SK-N-SH (cell line): ENCODE measurements at regions not wholly inside any gene's neighbourhood (a gene's known extent, or its start where the extent isn't known, plus 50 kb on each side); places are given as distances from the start of the nearest gene placed in this dataset.

Source experiments
- CTCF ChIA-PET: fragments of 300-600, 350-600 bp; formaldehyde crosslinking; extraction: SDS; loops from one replicate; lab custom pipeline; 2021; lab: Yijun Ruan, JAX
- POLR2A ChIA-PET: fragments of 350-600 bp; sonication (Branson Sonifier 250); formaldehyde crosslinking; extraction: SDS; loops from one replicate; lab custom pipeline; 2020; ENCODE audit warnings: antibody characterized with exemption, inconsistent platforms; lab: Yijun Ruan, JAX
- DNase-seq: peaks from one replicate; pipeline ENCODE4 v3.0.0; 2012
- H2AFZ ChIP-seq: fragments of 200-600 bp; sonication (generic); 2 replicates; pipeline ENCODE4 v1.8.1; 2016; ENCODE audit warnings: antibody characterized with exemption, mild to moderate bottlenecking, low read depth
- H3F3A ChIP-seq: fragments of 200-600 bp; sonication (generic); replicated peaks from 2 replicates; pipeline ENCODE3; 2016; ENCODE audit warnings: antibody characterized with exemption, mild to moderate bottlenecking; ENCODE audit not compliant: insufficient read depth
- H3K27ac ChIP-seq, 2 experiments: fragments of 200-500 bp in 1 of 2; fragments of 200-600 bp in 1 of 2; sonication (Bioruptor generic) in 1 of 2; sonication (generic), shearing (Covaris generic) in 1 of 2; 2 replicates each; pipeline versions ENCODE4 v1.5.1 to v1.6.1; 2014 to 2016; ENCODE audit warnings: low read depth in 2 of 2, inconsistent platforms in 1 of 2, low read length in 1 of 2, mild to moderate bottlenecking in 1 of 2, mixed read lengths in 1 of 2
- H3K27me3 ChIP-seq: fragments of 200-600 bp; sonication (generic), shearing (Covaris generic); 2 replicates; pipeline ENCODE4 v1.6.1; 2016; ENCODE audit warnings: mixed run types; ENCODE audit not compliant: insufficient read depth
- H3K36me3 ChIP-seq, 2 experiments: fragments of 200-500 bp in 1 of 2; fragments of 200-600 bp in 1 of 2; sonication (Bioruptor generic) in 1 of 2; sonication (generic) in 1 of 2; replicated peaks in 1 of 2; 2 replicates each; pipeline versions ENCODE3 to v1.5.1; 2014 to 2016; ENCODE audit warnings: low read length in 1 of 2, mild to moderate bottlenecking in 1 of 2; ENCODE audit not compliant: insufficient read depth in 2 of 2, control insufficient read depth in 1 of 2
- H3K4me1 ChIP-seq, 2 experiments: fragments of 200-500 bp in 1 of 2; fragments of 200-600 bp in 1 of 2; sonication (Bioruptor generic) in 1 of 2; sonication (generic), shearing (Covaris generic) in 1 of 2; 2 replicates each; pipeline versions ENCODE4 v1.5.1 to v1.6.1; 2014 to 2016; ENCODE audit warnings: low read depth in 1 of 2, low read length in 1 of 2, mixed run types in 1 of 2; ENCODE audit not compliant: insufficient read depth in 2 of 2, control insufficient read depth in 1 of 2
- H3K4me2 ChIP-seq: fragments of 200-600 bp; sonication (generic), shearing (Covaris generic); 2 replicates; pipeline ENCODE4 v1.6.1; 2017; ENCODE audit warnings: mixed run types
- H3K4me3 ChIP-seq, 2 experiments: fragments of 200-500 bp in 1 of 2; fragments of 200-600 bp in 1 of 2; sonication (Bioruptor generic) in 1 of 2; sonication (generic), shearing (Covaris generic) in 1 of 2; 2 replicates each; pipeline versions ENCODE4 v1.5.1 to v1.8.1; 2014 to 2016; ENCODE audit warnings: low read depth in 2 of 2, inconsistent platforms in 1 of 2, low read length in 1 of 2, mild to moderate bottlenecking in 1 of 2, mixed read lengths in 1 of 2, moderate library complexity in 1 of 2
- H3K79me2 ChIP-seq: fragments of 200-600 bp; sonication (generic); 2 replicates; pipeline ENCODE4 v1.8.1; 2017; ENCODE audit warnings: mild to moderate bottlenecking; ENCODE audit not compliant: insufficient read depth
- H3K9ac ChIP-seq: fragments of 200-600 bp; sonication (generic); 2 replicates; pipeline ENCODE4 v1.6.1; 2017; ENCODE audit warnings: mixed run types
- H3K9me2 ChIP-seq: fragments of 200-600 bp; sonication (generic); 2 replicates; pipeline ENCODE4 v1.6.1; 2017; ENCODE audit warnings: mixed run types
- H3K9me3 ChIP-seq: fragments of 200-600 bp; sonication (generic); 2 replicates; pipeline ENCODE4 v1.6.1; 2017; ENCODE audit warnings: mixed run types, mild to moderate bottlenecking, moderate library complexity
- H4K20me1 ChIP-seq: fragments of 200-600 bp; sonication (generic); 2 replicates; pipeline ENCODE4 v1.6.1; 2017; ENCODE audit warnings: mild to moderate bottlenecking, mixed run types; ENCODE audit not compliant: insufficient read depth
- CTCF ChIP-seq: fragments of 200-600 bp; sonication (generic); IDR thresholded peaks from 2 replicates; pipeline ENCODE4 v1.6.1; 2017; ENCODE audit warnings: antibody characterized with exemption, mild to moderate bottlenecking, moderate library complexity
- ELF1 ChIP-seq: IDR thresholded peaks from 2 replicates; pipeline ENCODE4 v1.4.0; 2012
- EP300 ChIP-seq, 2 experiments: IDR thresholded peaks; 2 replicates each; pipeline versions ENCODE4 v1.4.0 to v1.6.1; 2012; ENCODE audit warnings: borderline replicate concordance in 1 of 2, low read depth in 1 of 2, low read length in 1 of 2
- FOXM1 ChIP-seq: IDR thresholded peaks from 2 replicates; pipeline ENCODE4 v1.4.0; 2012; ENCODE audit warnings: low read depth, mild to moderate bottlenecking
- GABPA ChIP-seq: IDR thresholded peaks from 2 replicates; pipeline ENCODE4 v1.4.0; 2012; ENCODE audit warnings: low read depth, mild to moderate bottlenecking
- MXI1 ChIP-seq: IDR thresholded peaks from 2 replicates; pipeline ENCODE4 v1.6.1; 2012; ENCODE audit warnings: mild to moderate bottlenecking, low read depth, low read length, improper control_type of control experiment
- NFIC ChIP-seq: IDR thresholded peaks from 2 replicates; pipeline ENCODE4 v1.4.0; 2012; ENCODE audit warnings: borderline replicate concordance
- POLR2AphosphoS5 ChIP-seq: IDR thresholded peaks from 2 replicates; pipeline ENCODE4 v1.6.1; 2012; ENCODE audit warnings: low read depth, low read length
- RAD21 ChIP-seq: IDR thresholded peaks from 2 replicates; pipeline ENCODE4 v1.6.1; 2012; ENCODE audit warnings: mild to moderate bottlenecking, low read length
- RXRA ChIP-seq: IDR thresholded peaks from 2 replicates; pipeline ENCODE4 v1.4.0; 2012; ENCODE audit warnings: low read depth, mild to moderate bottlenecking, borderline replicate concordance
- SIN3A ChIP-seq: IDR thresholded peaks from 2 replicates; pipeline ENCODE4 v1.6.1; 2012; ENCODE audit warnings: low read depth, mild to moderate bottlenecking, low read length, moderate library complexity, borderline replicate concordance
- TCF12 ChIP-seq: IDR thresholded peaks from 2 replicates; pipeline ENCODE4 v1.4.0; 2012
- TEAD4 ChIP-seq: IDR thresholded peaks from 2 replicates; pipeline ENCODE4 v1.4.0; 2012; ENCODE audit warnings: mild to moderate bottlenecking, borderline replicate concordance; ENCODE audit not compliant: insufficient read depth
- ZBTB33 ChIP-seq: IDR thresholded peaks from 2 replicates; pipeline ENCODE4 v1.4.0; 2012; ENCODE audit warnings: low read depth, borderline replicate concordance
- WGBS: methylation state at CpG from one replicate; pipeline ENCODE4 v1.1.6; 2017; ENCODE audit warnings: low lambda C conversion rate; 5-methylcytosine and 5-hydroxymethylcytosine counted together
- TF ChIP-seq, protein P1 (sequence below): IDR thresholded peaks from 2 replicates; pipeline ENCODE4 v1.6.1; 2012; ENCODE audit warnings: mild to moderate bottlenecking, low read depth, low read length, moderate library complexity
- TF ChIP-seq, protein P2 (sequence below): IDR thresholded peaks from 2 replicates; pipeline ENCODE4 v1.4.0; 2012; ENCODE audit warnings: low read depth, borderline replicate concordance

DNA sequence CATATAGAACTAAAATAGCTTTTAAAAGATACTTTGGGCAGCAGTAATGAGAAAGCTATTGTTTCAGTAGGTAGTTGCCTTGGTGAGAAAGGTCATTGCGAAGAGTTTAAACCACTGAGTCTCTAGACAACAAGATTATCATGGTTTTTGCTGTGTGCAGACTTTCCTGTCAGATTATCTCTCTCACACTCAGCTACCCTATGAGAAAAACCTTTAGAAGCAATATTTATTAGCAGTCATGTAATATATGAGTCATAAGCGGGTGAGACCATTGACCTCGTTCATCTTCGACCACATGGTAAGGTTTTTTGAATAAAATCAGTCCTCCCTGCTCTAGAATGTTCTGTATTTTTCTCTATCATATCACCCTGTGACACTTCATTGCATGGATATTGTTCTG lies 59.9 kb downstream of the GPR65 start:
- CTCF ChIA-PET: interaction anchor here (0.9 kb wide), 1 partner anchor 16 kb away, joined by 3 read pairs; no protein-coding TSS in a partner anchor
- H3K9me3 ChIP-seq: no peaks in the 10 kb centered on the region
- no peaks in the 10 kb centered on the region for H3K27me3 ChIP-seq
- no peaks in the 10 kb centered on the region for H3K36me3 ChIP-seq
- no peak for DNase-seq
- TF ChIP-seq ZBTB33 (no peak), TEAD4 (no peak), CTCF (no peak), RAD21 (no peak), NFIC (no peak), EP300 (IDR thresholded peaks at IDR 0.05; ENCODE audit: borderline replicate concordance in 1 of 2, low read depth in 1 of 2, low read length in 1 of 2) (no peak), RXRA (no peak)
- TF ChIP-seq, all 33 proteins: peak for 0
- Histone ChIP-seq H3F3A (no peaks in the 10 kb centered on the region), H3K27ac (no peak overlapping the region), H3K4me3 (no peak overlapping the region), H3K4me2 (no peak overlapping the region), H3K79me2 (no peaks in the 10 kb centered on the region), H4K20me1 (no peaks in the 10 kb centered on the region), H3K9me2 (no peaks in the 10 kb centered on the region), H3K4me1 (no peaks in the 10 kb centered on the region), H3K9ac (no peak overlapping the region), H2AFZ (no peak overlapping the region)
- POLR2A ChIA-PET: no interaction called here
- WGBS: 11% methylated on average over 4 of the region's 4 CpGs

GRCh38 chr14:88069677-88070076 lies 64.7 kb downstream of the GPR65 start:
- H3K79me2 ChIP-seq: no peaks in the 10 kb centered on the region
- H3K9ac ChIP-seq: no peak overlapping the region
- H2AFZ ChIP-seq: no peak overlapping the region
- H3K4me2 ChIP-seq: no peak overlapping the region
- H4K20me1 ChIP-seq: no peaks in the 10 kb centered on the region
- no peaks in the 10 kb centered on the region for H3K9me3 ChIP-seq
- no peaks in the 10 kb centered on the region for H3F3A ChIP-seq
- H3K4me1 ChIP-seq: no peaks in the 10 kb centered on the region
- WGBS: 0% methylated on average over 1 of the region's 1 CpG
- no peak for DNase-seq
- H3K27me3 ChIP-seq: no peaks in the 10 kb centered on the region
- no peaks in the 10 kb centered on the region for H3K36me3 ChIP-seq
- no peaks in the 10 kb centered on the region for H3K9me2 ChIP-seq
- no peak overlapping the region for H3K4me3 ChIP-seq
- ChIA-PET POLR2A (no interaction called here), CTCF (interaction anchor here (1.0 kb wide), 1 partner anchor 55 kb away, joined by 3 read pairs; no protein-coding TSS in a partner anchor)
- no peak overlapping the region for H3K27ac ChIP-seq
- TF ChIP-seq GABPA (no peak), MXI1 (no peak), SIN3A (no peak), ELF1 (no peak), POLR2AphosphoS5 (no peak), TCF12 (no peak), ZBTB33 (no peak), RAD21 (no peak), FOXM1 (no peak)
- TF ChIP-seq, protein P1, sequence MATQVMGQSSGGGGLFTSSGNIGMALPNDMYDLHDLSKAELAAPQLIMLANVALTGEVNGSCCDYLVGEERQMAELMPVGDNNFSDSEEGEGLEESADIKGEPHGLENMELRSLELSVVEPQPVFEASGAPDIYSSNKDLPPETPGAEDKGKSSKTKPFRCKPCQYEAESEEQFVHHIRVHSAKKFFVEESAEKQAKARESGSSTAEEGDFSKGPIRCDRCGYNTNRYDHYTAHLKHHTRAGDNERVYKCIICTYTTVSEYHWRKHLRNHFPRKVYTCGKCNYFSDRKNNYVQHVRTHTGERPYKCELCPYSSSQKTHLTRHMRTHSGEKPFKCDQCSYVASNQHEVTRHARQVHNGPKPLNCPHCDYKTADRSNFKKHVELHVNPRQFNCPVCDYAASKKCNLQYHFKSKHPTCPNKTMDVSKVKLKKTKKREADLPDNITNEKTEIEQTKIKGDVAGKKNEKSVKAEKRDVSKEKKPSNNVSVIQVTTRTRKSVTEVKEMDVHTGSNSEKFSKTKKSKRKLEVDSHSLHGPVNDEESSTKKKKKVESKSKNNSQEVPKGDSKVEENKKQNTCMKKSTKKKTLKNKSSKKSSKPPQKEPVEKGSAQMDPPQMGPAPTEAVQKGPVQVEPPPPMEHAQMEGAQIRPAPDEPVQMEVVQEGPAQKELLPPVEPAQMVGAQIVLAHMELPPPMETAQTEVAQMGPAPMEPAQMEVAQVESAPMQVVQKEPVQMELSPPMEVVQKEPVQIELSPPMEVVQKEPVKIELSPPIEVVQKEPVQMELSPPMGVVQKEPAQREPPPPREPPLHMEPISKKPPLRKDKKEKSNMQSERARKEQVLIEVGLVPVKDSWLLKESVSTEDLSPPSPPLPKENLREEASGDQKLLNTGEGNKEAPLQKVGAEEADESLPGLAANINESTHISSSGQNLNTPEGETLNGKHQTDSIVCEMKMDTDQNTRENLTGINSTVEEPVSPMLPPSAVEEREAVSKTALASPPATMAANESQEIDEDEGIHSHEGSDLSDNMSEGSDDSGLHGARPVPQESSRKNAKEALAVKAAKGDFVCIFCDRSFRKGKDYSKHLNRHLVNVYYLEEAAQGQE: no peak
- TF ChIP-seq, protein P2, sequence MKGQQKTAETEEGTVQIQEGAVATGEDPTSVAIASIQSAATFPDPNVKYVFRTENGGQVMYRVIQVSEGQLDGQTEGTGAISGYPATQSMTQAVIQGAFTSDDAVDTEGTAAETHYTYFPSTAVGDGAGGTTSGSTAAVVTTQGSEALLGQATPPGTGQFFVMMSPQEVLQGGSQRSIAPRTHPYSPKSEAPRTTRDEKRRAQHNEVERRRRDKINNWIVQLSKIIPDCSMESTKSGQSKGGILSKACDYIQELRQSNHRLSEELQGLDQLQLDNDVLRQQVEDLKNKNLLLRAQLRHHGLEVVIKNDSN: no peak
